ENCODE measurements at regions not wholly inside any gene's neighbourhood (a gene's known extent, or its start where the extent isn't known, plus 50 kb on each side); places are given as distances from the start of the nearest gene placed in this dataset.
"Not testable (repeated sequence)": the region's sequence is repeated elsewhere in the genome, so short reads cannot be mapped to it uniquely, and the experiment has no call there.

- DNase-seq (ENCODE audit: low read depth in 2 of 2): not testable (repeated sequence)
These were observed 812.0 kb upstream of the EEF2KMT start for GRCh38 chr16:5909556-5909955.

DNA sequence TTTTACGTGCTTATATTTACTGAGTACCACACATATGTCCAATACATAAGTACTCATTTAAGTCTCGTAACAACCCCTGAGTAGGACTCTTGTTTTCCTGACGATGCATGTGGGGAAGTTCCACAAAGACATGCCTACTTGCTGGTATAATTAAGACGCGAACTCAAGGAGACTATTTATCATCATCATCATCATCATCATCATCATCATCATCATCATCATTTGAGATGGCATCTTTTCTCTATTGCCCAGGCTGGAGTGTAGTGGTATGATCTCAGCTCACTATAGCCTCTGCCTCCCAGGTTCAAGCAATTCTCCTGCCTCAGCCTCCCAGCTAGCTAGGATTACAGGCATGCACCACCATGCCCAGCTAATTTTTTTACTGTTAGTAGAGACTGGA lies 809.9 kb upstream of the EEF2KMT start:
- DNase-seq (ENCODE audit: low read depth in 2 of 2): no peak

DNA sequence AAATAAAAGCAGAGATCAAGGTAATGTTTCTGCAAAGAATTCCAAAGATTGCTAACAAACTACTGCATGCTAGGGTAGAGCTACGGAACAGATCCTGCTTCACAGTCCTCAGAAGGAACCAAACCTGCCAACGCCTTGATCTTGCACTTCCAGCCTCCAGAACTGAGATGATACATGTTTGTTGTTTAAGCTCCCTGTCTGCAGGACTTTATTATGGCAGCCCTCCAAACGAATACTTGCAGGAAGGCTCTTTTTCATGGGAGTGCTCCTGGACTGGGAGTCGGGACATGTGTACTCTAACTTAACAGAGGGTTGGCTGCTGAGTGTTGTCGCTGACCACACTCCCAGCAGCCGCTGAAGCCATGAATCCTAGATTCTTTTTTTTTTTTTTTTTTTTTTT lies 808.8 kb upstream of the EEF2KMT start:
- no peak for DNase-seq (ENCODE audit: low read depth in 2 of 2)

DNA sequence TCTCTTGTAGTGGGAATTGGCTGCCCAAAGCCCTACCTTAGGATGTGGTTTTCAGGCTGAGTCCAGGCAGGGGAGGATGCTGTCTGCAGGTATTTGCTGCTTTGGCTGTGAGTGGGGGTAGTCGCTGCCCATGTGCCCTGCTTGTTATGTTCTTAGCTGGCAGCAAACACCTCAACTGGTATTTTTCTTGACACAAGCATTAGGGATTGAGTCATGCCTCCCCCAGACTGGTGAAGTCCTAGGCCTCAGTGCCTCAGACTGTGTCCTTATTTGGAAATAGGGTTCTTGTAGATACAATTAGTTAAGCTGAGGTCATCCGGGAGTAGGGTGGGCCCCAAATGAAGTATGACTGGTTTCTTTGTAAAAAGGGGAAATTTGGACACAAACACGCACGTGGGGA lies 808.3 kb upstream of the EEF2KMT start:
- no peak for DNase-seq (ENCODE audit: low read depth in 2 of 2)

- DNase-seq (ENCODE audit: low read depth in 2 of 2): no peak
These were observed 806.2 kb upstream of the EEF2KMT start for GRCh38 chr16:5903832-5904231.

GRCh38 chr16:5903153-5903552 lies 805.6 kb upstream of the EEF2KMT start:
- no peak for DNase-seq (ENCODE audit: low read depth in 2 of 2)

GRCh38 chr16:5900046-5900445 lies 802.5 kb upstream of the EEF2KMT start:
- no peak for DNase-seq (ENCODE audit: low read depth in 2 of 2)

- no peak for DNase-seq (ENCODE audit: low read depth in 2 of 2)
These were observed 798.4 kb upstream of the EEF2KMT start for GRCh38 chr16:5895976-5896375.

DNA sequence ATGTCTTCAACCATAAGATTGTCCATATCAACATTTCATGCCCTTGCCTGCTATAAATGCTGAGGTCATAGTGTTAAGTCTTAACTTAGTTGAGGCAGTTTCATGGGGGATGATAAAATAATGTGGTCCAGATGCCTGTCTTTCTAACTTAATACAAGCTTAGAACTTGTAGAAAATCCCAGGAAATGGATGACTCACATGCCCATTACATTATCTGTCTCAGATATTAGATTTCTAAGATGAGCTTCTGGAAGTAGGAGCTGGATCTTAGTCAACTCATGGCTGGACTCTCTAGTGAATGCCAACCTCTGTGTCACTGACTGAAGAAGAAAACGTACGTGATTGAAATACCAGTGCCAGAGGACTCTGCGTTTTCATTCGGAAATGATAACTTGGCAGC lies 797.5 kb upstream of the EEF2KMT start:
- DNase-seq (ENCODE audit: low read depth in 2 of 2): no peak

DNA sequence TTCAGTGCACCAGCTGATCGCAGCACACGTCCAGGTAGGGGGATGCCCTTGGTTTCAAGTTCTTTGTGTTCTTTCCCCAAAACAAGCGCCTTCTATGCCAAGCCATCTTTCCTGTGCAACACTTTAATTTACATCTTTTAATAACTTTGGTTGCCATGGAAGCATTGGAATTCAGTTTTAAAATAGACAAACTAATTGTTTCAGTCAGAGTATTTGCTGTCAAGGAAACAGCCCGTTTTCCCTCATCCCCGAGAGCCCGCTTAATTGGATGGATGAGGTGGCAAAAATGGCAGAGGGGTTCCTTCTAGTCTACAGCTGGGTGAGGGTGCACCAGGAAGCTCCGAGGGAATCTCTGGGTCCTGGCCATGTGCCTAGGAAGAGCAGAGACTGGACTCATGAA lies 793.7 kb upstream of the EEF2KMT start:
- no peak for DNase-seq (ENCODE audit: low read depth in 2 of 2)

- DNase-seq (ENCODE audit: low read depth in 2 of 2): no peak
These were observed 787.9 kb upstream of the EEF2KMT start for GRCh38 chr16:5885521-5885920.

GRCh38 chr16:5884996-5885395 lies 787.4 kb upstream of the EEF2KMT start:
- DNase-seq (ENCODE audit: low read depth in 2 of 2): no peak

GRCh38 chr16:5884339-5884738 lies 786.7 kb upstream of the EEF2KMT start:
- no peak for DNase-seq (ENCODE audit: low read depth in 2 of 2)

DNA sequence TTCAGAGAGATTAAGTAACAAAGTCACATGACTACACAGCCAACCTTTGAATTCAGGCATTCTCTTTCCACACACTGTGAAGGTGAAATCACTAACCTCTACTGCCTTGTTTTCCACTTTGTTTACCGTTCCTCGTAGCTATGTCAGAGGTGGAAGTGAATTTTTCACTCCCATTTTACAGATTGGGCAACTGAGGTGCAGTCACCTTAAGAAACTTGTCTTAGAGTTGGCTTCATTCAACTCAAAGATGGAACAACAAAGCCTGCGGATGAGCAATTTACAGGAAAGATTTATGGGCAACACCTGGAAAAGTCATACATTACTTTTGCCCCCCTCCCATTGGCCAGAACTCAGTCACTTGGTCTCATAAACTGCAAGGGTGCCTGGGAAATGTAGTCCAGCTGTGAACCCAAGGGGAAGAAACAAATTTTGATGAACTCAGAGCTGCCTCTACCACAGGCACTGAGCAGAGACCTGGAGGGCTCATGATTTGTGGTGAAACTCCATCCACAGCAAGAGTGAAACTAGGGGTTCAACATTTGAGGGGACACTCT lies 784.6 kb upstream of the EEF2KMT start:
- DNase-seq (ENCODE audit: low read depth in 2 of 2): no peak

DNA sequence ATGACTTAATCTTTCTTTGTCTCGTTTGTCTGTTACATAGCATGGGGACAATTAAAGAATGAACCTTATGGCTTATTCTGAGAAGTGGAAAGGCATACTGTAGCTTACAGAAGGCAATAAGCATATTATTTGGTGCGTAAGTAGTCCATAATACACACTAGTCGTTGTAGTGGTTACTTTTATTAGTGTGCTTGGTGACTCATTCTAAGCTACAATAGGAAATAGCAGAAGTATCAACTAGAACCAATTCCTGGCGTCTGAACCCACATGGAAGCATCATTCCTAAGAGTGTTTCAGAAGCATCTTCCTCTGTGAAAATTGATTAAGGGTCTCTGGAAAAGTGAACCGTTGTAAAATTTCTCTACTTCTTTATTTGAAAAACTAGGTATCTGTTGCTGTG lies 777.8 kb upstream of the EEF2KMT start:
- no peak for DNase-seq (ENCODE audit: low read depth in 2 of 2)

- no peak for DNase-seq (ENCODE audit: low read depth in 2 of 2)
These were observed 777.3 kb upstream of the EEF2KMT start for GRCh38 chr16:5874899-5875298.

DNA sequence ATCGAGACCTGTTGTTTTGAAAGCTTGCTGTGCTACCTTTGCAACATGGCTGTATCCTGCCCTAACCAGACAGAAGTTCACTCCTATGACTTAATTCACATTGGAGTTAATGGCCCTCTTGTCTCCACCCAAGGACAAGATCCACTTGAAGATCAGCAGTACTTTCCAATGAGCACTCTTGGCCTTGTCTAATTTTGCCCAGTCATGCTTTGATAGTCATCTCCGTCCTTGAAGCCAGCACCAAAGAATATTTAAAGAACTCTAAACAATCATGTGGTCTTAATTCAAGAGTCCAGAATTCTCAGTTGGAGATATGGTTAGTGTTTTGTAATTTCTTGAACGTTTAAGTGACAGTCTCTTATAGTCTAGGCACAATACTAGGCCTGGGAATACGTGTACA lies 775.6 kb upstream of the EEF2KMT start:
- DNase-seq (ENCODE audit: low read depth in 2 of 2): no peak

- no peak for DNase-seq (ENCODE audit: low read depth in 2 of 2)
These were observed 773.5 kb upstream of the EEF2KMT start for GRCh38 chr16:5870886-5871691.

- DNase-seq (ENCODE audit: low read depth in 2 of 2): no peak
These were observed 769.7 kb upstream of the EEF2KMT start for GRCh38 chr16:5867250-5867649.

DNA sequence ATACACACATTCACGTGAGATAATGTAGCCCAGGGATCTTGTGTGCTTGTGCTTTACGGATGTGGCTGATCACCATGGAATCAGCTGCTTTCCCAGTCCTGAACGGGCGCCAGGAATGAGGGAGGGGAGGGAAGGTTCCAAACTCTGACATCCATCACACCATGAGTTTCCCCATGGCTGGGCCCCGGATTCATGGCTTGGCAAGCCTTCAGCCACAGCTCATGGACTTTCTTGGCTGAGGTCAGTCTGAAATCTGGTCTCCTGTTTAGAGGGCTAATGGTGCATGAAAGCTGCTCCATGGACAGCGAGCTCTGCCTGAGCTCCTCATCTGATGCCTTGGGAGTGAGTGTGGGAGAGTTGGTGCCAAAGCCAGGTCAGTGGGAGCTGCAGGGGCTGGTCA lies 767.6 kb upstream of the EEF2KMT start:
- no peak for DNase-seq (ENCODE audit: low read depth in 2 of 2)

DNA sequence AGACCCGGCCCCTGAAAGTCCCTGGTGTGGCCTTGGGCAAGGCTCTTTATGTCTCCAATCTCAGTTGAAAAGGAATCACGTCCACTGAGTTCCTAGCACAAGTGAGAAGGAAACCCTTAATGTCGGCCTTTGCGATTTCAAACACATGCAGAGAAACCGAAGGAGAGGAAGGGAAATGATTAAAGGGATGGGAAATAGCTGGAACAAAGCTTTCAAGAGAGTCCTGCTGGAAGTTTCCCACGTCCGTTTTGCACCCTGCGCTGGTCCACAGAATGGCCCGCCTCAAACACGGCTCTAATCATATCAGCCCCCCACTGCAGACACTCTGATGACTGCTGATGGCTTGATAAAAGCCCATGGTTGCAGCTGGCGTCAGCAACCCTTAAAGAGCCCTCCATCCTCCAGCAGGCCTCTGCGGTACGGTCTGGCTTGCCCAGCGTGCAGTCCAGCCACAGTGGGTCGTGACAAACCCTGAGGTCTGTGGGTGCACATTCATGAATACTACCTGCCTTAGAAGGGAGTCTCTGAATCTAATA lies 765.5 kb upstream of the EEF2KMT start:
- no peak for DNase-seq (ENCODE audit: low read depth in 2 of 2)

- no peak for DNase-seq (ENCODE audit: low read depth in 2 of 2)
These were observed 764.7 kb upstream of the EEF2KMT start for GRCh38 chr16:5862103-5862840.

- no peak for DNase-seq (ENCODE audit: low read depth in 2 of 2)
These were observed 763.6 kb upstream of the EEF2KMT start for GRCh38 chr16:5861241-5861640.
